HG02981 (cell line): ENCODE measurements at regions not wholly inside any gene's neighbourhood (a gene's known extent, or its start where the extent isn't known, plus 50 kb on each side); places are given as distances from the start of the nearest gene placed in this dataset.

ENCODE experiments used
- ATAC-seq: cut with Tn5 transposase; IDR thresholded peaks from one replicate; pipeline ENCODE4 v1.9.1; 2021; ENCODE audit warnings: mild to moderate bottlenecking, moderate library complexity; ENCODE audit not compliant: unreplicated experiment

GRCh38 chr5:164359260-164360255, 854.1 kb downstream of the MAT2B start:
- no peak for ATAC-seq

GRCh38 chr5:164360589-164360988, 855.2 kb downstream of the MAT2B start:
- ATAC-seq, result no peak

- ATAC-seq, result no peak
These were observed 856.6 kb downstream of the MAT2B start for GRCh38 chr5:164361986-164362385.

GRCh38 chr5:164362835-164363234, 857.4 kb downstream of the MAT2B start:
- ATAC-seq, result no peak

GRCh38 chr5:164364237-164365208, 859.1 kb downstream of the MAT2B start:
- no peak for ATAC-seq

- ATAC-seq, result no peak
These were observed 865.4 kb downstream of the MAT2B start for GRCh38 chr5:164370841-164371240.

GRCh38 chr5:164372892-164373291, 867.5 kb downstream of the MAT2B start:
- ATAC-seq, result no peak

- no peak for ATAC-seq
These were observed 868.5 kb downstream of the MAT2B start for GRCh38 chr5:164373876-164374275.

- ATAC-seq, result no peak
These were observed 869.6 kb downstream of the MAT2B start for GRCh38 chr5:164375051-164375450.

GRCh38 chr5:164376843-164377242, 871.4 kb downstream of the MAT2B start:
- ATAC-seq, result no peak

- ATAC-seq, result no peak
These were observed 872.3 kb downstream of the MAT2B start for GRCh38 chr5:164377746-164378145.

GRCh38 chr5:164383662-164384061, 878.2 kb downstream of the MAT2B start:
- no peak for ATAC-seq

GRCh38 chr5:164392531-164392930, 887.1 kb downstream of the MAT2B start:
- no peak for ATAC-seq

GRCh38 chr5:164394686-164395194, 889.3 kb downstream of the MAT2B start:
- ATAC-seq, result no peak

GRCh38 chr5:164412531-164412930, 907.1 kb downstream of the MAT2B start:
- ATAC-seq, result no peak

- ATAC-seq, result no peak
These were observed 914.7 kb downstream of the MAT2B start for GRCh38 chr5:164420161-164420560.

GRCh38 chr5:164422400-164422799, 917.0 kb downstream of the MAT2B start:
- no peak for ATAC-seq

GRCh38 chr5:164431634-164432304, 926.4 kb downstream of the MAT2B start:
- ATAC-seq, result no peak

- ATAC-seq, result no peak
These were observed 927.9 kb downstream of the MAT2B start for GRCh38 chr5:164433106-164433870.

GRCh38 chr5:164435576-164435975, 930.2 kb downstream of the MAT2B start:
- ATAC-seq, result no peak
